Smooth muscle cell (in vitro differentiated cells): ENCODE measurements at regions not wholly inside any gene's neighbourhood (a gene's known extent, or its start where the extent isn't known, plus 50 kb on each side); places are given as distances from the start of the nearest gene placed in this dataset.
A peak's percentile ranks its signal among the peaks of the same experiment; 100 is the strongest.

Source experiments
- DNase-seq: peaks from one replicate; lab custom pipeline; 2025; ENCODE audit not compliant: unreplicated experiment; lab: John Stamatoyannopoulos, UW
- H2AFZ ChIP-seq: fragments of 200-600 bp; sonication (generic); 2 replicates; pipeline ENCODE4 v1.6.0; 2016; ENCODE audit warnings: antibody characterized with exemption, low read depth, mild to moderate bottlenecking
- H3F3A ChIP-seq: fragments of 200-600 bp; sonication (generic); 2 replicates; pipeline ENCODE4 v1.6.0; 2017; ENCODE audit warnings: antibody characterized with exemption, low read depth
- H3K27ac ChIP-seq: fragments of 200-600 bp; sonication (generic); 2 replicates; pipeline ENCODE4 v1.5.1; 2016; ENCODE audit warnings: low read depth, mild to moderate bottlenecking
- H3K27me3 ChIP-seq: fragments of 200-600 bp; sonication (generic); 2 replicates; pipeline ENCODE4 v1.6.1; 2016; ENCODE audit warnings: low read depth, mild to moderate bottlenecking
- H3K36me3 ChIP-seq: fragments of 200-600 bp; sonication (generic); 2 replicates; pipeline ENCODE4 v1.5.1; 2016; ENCODE audit warnings: low read depth
- H3K4me1 ChIP-seq: fragments of 200-600 bp; sonication (generic); 2 replicates; pipeline ENCODE4 v1.5.1; 2016; ENCODE audit warnings: low read depth
- H3K4me2 ChIP-seq: fragments of 200-600 bp; sonication (generic); 2 replicates; pipeline ENCODE4 v1.6.0; 2016; ENCODE audit warnings: mild to moderate bottlenecking
- H3K4me3 ChIP-seq: fragments of 200-600 bp; sonication (generic); 2 replicates; pipeline ENCODE4 v1.5.1; 2016; ENCODE audit warnings: mild to moderate bottlenecking
- H3K79me2 ChIP-seq: fragments of 200-600 bp; sonication (generic); 2 replicates; pipeline ENCODE4 v1.6.0; 2016; ENCODE audit warnings: low read depth, mild to moderate bottlenecking
- H3K9ac ChIP-seq: fragments of 200-600 bp; sonication (generic); 2 replicates; pipeline ENCODE4 v1.6.0; 2016; ENCODE audit warnings: low read depth
- H3K9me3 ChIP-seq: fragments of 200-600 bp; sonication (generic); replicated peaks from 2 replicates; pipeline ENCODE4 v1.5.1; 2016; ENCODE audit warnings: low read depth
- H4K20me1 ChIP-seq: fragments of 200-600 bp; sonication (generic); 2 replicates; pipeline ENCODE4 v1.6.0; 2016; ENCODE audit warnings: low read depth
- WGBS: methylation state at CpG from one replicate; pipeline ENCODE4 v1.1.7; 2016; ENCODE audit warnings: low lambda C conversion rate; 5-methylcytosine and 5-hydroxymethylcytosine counted together
- TF ChIP-seq, protein P1 (sequence below): fragments of 200-600 bp; sonication (generic); IDR thresholded peaks from 2 replicates; pipeline ENCODE4 v1.5.1; 2017; ENCODE audit warnings: borderline replicate concordance, mild to moderate bottlenecking, antibody characterized with exemption; ENCODE audit not compliant: insufficient read depth, poor library complexity, severe bottlenecking

DNA sequence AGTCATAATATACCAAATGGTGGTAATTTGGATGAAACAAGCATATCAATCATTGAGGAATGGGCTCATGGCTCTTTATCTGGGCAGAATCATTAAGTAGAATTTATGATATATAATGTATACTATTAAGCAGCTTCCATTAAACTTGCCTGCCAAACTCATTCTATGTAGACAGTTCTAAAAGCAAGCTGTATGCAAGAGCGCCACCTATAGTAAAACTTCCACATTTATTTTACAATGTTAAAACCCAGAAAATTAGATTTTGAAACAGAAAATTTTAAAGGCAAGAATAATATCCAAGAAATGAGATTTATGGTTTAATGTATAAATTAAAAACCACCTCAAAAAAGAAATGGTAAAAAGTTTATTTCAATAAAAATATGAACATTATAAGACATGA lies 161.5 kb downstream of the MZT1 start:
- 0% methylated on average over 1 of the region's 1 CpG for WGBS
- H3K9ac ChIP-seq, result no peak overlapping the region
- H3K4me3 ChIP-seq, result no peak overlapping the region
- no peaks in the 10 kb centered on the region for H4K20me1 ChIP-seq
- no peak overlapping the region for H3K4me2 ChIP-seq
- DNase-seq, result no peak
- H3K79me2 ChIP-seq, result no peaks in the 10 kb centered on the region
- TF ChIP-seq, protein P1, sequence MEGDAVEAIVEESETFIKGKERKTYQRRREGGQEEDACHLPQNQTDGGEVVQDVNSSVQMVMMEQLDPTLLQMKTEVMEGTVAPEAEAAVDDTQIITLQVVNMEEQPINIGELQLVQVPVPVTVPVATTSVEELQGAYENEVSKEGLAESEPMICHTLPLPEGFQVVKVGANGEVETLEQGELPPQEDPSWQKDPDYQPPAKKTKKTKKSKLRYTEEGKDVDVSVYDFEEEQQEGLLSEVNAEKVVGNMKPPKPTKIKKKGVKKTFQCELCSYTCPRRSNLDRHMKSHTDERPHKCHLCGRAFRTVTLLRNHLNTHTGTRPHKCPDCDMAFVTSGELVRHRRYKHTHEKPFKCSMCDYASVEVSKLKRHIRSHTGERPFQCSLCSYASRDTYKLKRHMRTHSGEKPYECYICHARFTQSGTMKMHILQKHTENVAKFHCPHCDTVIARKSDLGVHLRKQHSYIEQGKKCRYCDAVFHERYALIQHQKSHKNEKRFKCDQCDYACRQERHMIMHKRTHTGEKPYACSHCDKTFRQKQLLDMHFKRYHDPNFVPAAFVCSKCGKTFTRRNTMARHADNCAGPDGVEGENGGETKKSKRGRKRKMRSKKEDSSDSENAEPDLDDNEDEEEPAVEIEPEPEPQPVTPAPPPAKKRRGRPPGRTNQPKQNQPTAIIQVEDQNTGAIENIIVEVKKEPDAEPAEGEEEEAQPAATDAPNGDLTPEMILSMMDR, result peak; percentile 86
- H3F3A ChIP-seq, result no peaks in the 10 kb centered on the region
- no peaks in the 10 kb centered on the region for H3K36me3 ChIP-seq
- no peak overlapping the region for H2AFZ ChIP-seq
- H3K27me3 ChIP-seq, result no peaks in the 10 kb centered on the region
- H3K27ac ChIP-seq, result no peak overlapping the region
- H3K9me3 ChIP-seq, result no peaks in the 10 kb centered on the region
- no peaks in the 10 kb centered on the region for H3K4me1 ChIP-seq

DNA sequence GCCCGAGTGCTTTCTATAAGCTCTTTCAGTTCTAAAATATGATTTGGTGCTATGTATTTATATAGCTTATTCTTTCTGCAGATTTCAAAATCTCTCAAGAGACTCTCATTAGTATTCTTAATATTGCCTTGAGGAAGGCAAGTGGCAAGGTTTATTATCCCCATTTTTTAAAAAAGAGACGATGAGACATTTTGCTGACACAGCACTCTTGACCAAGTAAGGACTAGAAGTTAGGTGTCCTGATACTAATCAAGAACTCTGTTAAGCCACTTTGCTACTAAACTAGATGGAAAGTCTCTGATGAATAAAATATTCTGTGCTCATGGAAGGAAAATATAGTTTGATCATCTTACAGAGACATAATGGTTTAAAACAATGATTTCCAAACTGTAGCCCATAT lies 164.7 kb downstream of the MZT1 start:
- H3F3A ChIP-seq, result no peaks in the 10 kb centered on the region
- no peak for DNase-seq
- WGBS, result 97% methylated on average over 2 of the region's 2 CpGs
- no peaks in the 10 kb centered on the region for H3K9me3 ChIP-seq
- no peak overlapping the region for H3K9ac ChIP-seq
- H3K4me3 ChIP-seq, result no peak overlapping the region
- H3K27ac ChIP-seq, result no peak overlapping the region
- H3K79me2 ChIP-seq, result no peaks in the 10 kb centered on the region
- H3K27me3 ChIP-seq, result no peaks in the 10 kb centered on the region
- no peaks in the 10 kb centered on the region for H3K4me1 ChIP-seq
- TF ChIP-seq, protein P1, result no peak
- no peaks in the 10 kb centered on the region for H3K36me3 ChIP-seq
- no peak overlapping the region for H2AFZ ChIP-seq
- no peaks in the 10 kb centered on the region for H4K20me1 ChIP-seq
- no peak overlapping the region for H3K4me2 ChIP-seq

DNA sequence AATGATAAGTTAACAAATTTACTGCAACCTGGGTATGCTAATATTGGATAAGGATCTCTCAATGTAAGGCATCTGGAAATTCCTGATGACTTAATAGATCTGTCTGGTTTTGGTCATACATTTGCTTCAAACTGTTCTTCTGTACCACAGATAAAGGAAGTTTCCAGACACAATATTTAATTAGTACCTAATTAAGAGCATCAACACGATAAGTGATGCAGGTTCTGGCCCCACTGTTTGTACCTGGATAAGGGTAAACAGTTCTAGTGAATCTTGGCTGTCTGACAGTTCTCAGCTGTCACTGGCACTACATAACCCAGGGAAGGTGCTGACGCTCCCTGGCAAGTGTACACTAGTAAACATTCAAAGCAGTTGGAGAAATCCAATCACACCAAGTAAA lies 165.6 kb downstream of the MZT1 start:
- no peaks in the 10 kb centered on the region for H3K79me2 ChIP-seq
- no peak overlapping the region for H3K4me2 ChIP-seq
- H3K9me3 ChIP-seq, result no peaks in the 10 kb centered on the region
- no peaks in the 10 kb centered on the region for H3K27me3 ChIP-seq
- TF ChIP-seq, protein P1, result no peak
- H3K4me1 ChIP-seq, result no peaks in the 10 kb centered on the region
- H3K27ac ChIP-seq, result no peak overlapping the region
- no peak overlapping the region for H2AFZ ChIP-seq
- H3K4me3 ChIP-seq, result no peak overlapping the region
- no peaks in the 10 kb centered on the region for H4K20me1 ChIP-seq
- no peaks in the 10 kb centered on the region for H3F3A ChIP-seq
- H3K9ac ChIP-seq, result no peak overlapping the region
- 73% methylated on average over 2 of the region's 2 CpGs for WGBS
- H3K36me3 ChIP-seq, result no peaks in the 10 kb centered on the region
- DNase-seq, result no peak

DNA sequence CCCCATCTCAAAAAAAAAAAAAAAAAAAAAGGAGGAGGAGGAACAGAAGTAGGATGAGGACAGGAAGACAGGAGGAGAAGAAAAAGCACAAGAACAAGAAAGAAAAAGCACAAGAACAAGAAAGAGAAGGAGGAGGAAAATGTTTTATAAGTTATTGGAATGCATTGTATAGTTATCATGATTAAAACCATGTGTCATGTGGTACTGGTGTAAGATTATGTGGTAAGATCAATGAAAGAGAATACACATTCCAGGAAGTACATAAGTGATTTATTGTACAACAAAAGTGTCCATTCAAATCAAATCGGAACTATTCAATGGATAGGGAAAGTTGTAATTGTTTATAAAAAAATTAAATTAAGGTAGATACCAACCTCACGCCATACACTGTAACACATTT lies 167.7 kb downstream of the MZT1 start:
- DNase-seq, result no peak
- Histone ChIP-seq H3K36me3 (no peaks in the 10 kb centered on the region), H3K4me2 (no peak overlapping the region), H3K9ac (no peak overlapping the region), H3F3A (no peaks in the 10 kb centered on the region), H3K27ac (no peak overlapping the region), H2AFZ (no peak overlapping the region), H4K20me1 (no peaks in the 10 kb centered on the region), H3K9me3 (no peaks in the 10 kb centered on the region), H3K4me1 (no peaks in the 10 kb centered on the region), H3K79me2 (no peaks in the 10 kb centered on the region), H3K4me3 (no peak overlapping the region), H3K27me3 (no peaks in the 10 kb centered on the region)
- WGBS, result 97% methylated on average over 2 of the region's 2 CpGs
- TF ChIP-seq, protein P1, result no peak
